Ascending aorta (tissue), 2 donors: ENCODE measurements at regions not wholly inside any gene's neighbourhood (a gene's known extent, or its start where the extent isn't known, plus 50 kb on each side); places are given as distances from the start of the nearest gene placed in this dataset.

ENCODE experiments used
- DNase-seq, 2 donors: peaks; one replicate each; pipeline ENCODE4 v3.0.0-alpha.2; 2019; ENCODE audit warnings: low spot score in 2 of 2
- H3K27ac ChIP-seq, 2 donors: fragments of 200-600 bp; sonication (generic); one replicate each; pipeline ENCODE4 v1.5.1; 2016 to 2017; ENCODE audit warnings: mild to moderate bottlenecking in 1 of 2
- H3K27me3 ChIP-seq: fragments of 200-600 bp; sonication (generic); one replicate; pipeline ENCODE4 v1.5.1; 2017
- H3K36me3 ChIP-seq, 2 donors: fragments of 200-600 bp; sonication (generic); one replicate each; pipeline ENCODE4 v1.5.1; 2016
- H3K4me1 ChIP-seq, 2 donors: fragments of 200-600 bp; sonication (generic); one replicate each; pipeline ENCODE4 v1.5.1; 2016 to 2017; ENCODE audit warnings: mild to moderate bottlenecking in 1 of 2
- H3K4me3 ChIP-seq, 2 donors: fragments of 200-600 bp; sonication (generic); one replicate each; pipeline ENCODE4 v1.5.1; 2016 to 2017; ENCODE audit warnings: mild to moderate bottlenecking in 1 of 2
- H3K9me3 ChIP-seq, 2 donors: fragments of 200-600 bp; sonication (generic); one replicate each; pipeline ENCODE4 v1.5.1; 2016
- CTCF ChIP-seq, 3 experiments: fragments of 200-600 bp in 2 of 3; fragments of 450-650 bp in 1 of 3; sonication (generic) in 2 of 3; IDR thresholded peaks; one replicate each; pipeline ENCODE4 v1.5.1; 2016 to 2019; ENCODE audit warnings: antibody characterized with exemption in 3 of 3, mild to moderate bottlenecking in 1 of 3, moderate library complexity in 1 of 3
- intact Hi-C: fragments of 100-400 bp; cut with DNase I; formaldehyde crosslinking; loops from one replicate; pipeline ENCODE4 v1.15.1; 2023

- Histone ChIP-seq H3K4me3 (no peak overlapping the region), H3K27ac (no peak overlapping the region), H3K9me3 (no peaks in the 10 kb centered on the region), H3K36me3 (no peaks in the 10 kb centered on the region), H3K4me1 (no peaks in the 10 kb centered on the region), H3K27me3 (no peaks in the 10 kb centered on the region)
- no peak for TF ChIP-seq CTCF (IDR thresholded peaks at IDR 0.05)
- no peak for DNase-seq
- intact Hi-C loops, result no loop called here
Observed at GRCh38 chr1:177659281-177659680, 310.6 kb downstream of the SEC16B start.

GRCh38 chr1:177656598-177656997 lies 313.3 kb downstream of the SEC16B start:
- intact Hi-C loops, result no loop called here
- DNase-seq, result no peak
- Histone ChIP-seq H3K9me3 (no peaks in the 10 kb centered on the region), H3K36me3 (no peaks in the 10 kb centered on the region), H3K4me1 (no peaks in the 10 kb centered on the region), H3K27me3 (no peaks in the 10 kb centered on the region), H3K4me3 (no peak overlapping the region), H3K27ac (no peak overlapping the region)
- TF ChIP-seq CTCF (IDR thresholded peaks at IDR 0.05), result no peak

GRCh38 chr1:177650947-177651346 lies 318.9 kb downstream of the SEC16B start:
- DNase-seq, result no peak
- TF ChIP-seq CTCF (IDR thresholded peaks at IDR 0.05), result no peak
- no peaks in the 10 kb centered on the region for H3K36me3 ChIP-seq
- intact Hi-C loops, result no loop called here
- no peaks in the 10 kb centered on the region for H3K9me3 ChIP-seq
- no peaks in the 10 kb centered on the region for H3K27me3 ChIP-seq
- no peak overlapping the region for H3K27ac ChIP-seq
- no peak overlapping the region for H3K4me3 ChIP-seq
- H3K4me1 ChIP-seq, result no peaks in the 10 kb centered on the region

- no peak for DNase-seq
Observed at GRCh38 chr1:177648731-177649265, 321.1 kb downstream of the SEC16B start.

GRCh38 chr1:177648138-177648537 lies 321.7 kb downstream of the SEC16B start:
- no peaks in the 10 kb centered on the region for H3K4me1 ChIP-seq
- H3K9me3 ChIP-seq, result no peaks in the 10 kb centered on the region
- H3K27me3 ChIP-seq, result no peaks in the 10 kb centered on the region
- no peak for TF ChIP-seq CTCF (IDR thresholded peaks at IDR 0.05)
- DNase-seq, result no peak
- no peak overlapping the region for H3K27ac ChIP-seq
- no peak overlapping the region for H3K4me3 ChIP-seq
- H3K36me3 ChIP-seq, result no peaks in the 10 kb centered on the region
- intact Hi-C loops, result no loop called here

More at GRCh38 chr1:177648731-177649265, 321.1 kb downstream of the SEC16B start:
- TF ChIP-seq CTCF (IDR thresholded peaks at IDR 0.05), result no peak
- no peaks in the 10 kb centered on the region for H3K27me3 ChIP-seq
- H3K9me3 ChIP-seq, result no peaks in the 10 kb centered on the region
- intact Hi-C loops, result no loop called here
- H3K4me1 ChIP-seq, result no peaks in the 10 kb centered on the region
- H3K27ac ChIP-seq, result no peak overlapping the region
- H3K4me3 ChIP-seq, result no peak overlapping the region
- H3K36me3 ChIP-seq, result no peaks in the 10 kb centered on the region
